ENCODE measurements at regions not wholly inside any gene's neighbourhood (a gene's known extent, or its start where the extent isn't known, plus 50 kb on each side); places are given as distances from the start of the nearest gene placed in this dataset.

GRCh38 chrX:13125188-13125587 is 80.8 kb upstream of the FAM9C start:
- H3K4me3 Mint-ChIP-seq, result no peak overlapping the region
- no peak for DNase-seq
- no peaks in the 10 kb centered on the region for H3K36me3 Mint-ChIP-seq (ENCODE audit: insufficient read depth)
- H3K4me1 Mint-ChIP-seq (ENCODE audit: low read depth), result peaks cover 43% of the 10 kb centered on the region
- no peaks in the 10 kb centered on the region for H3K27me3 Mint-ChIP-seq (ENCODE audit: low read depth)
- no peaks in the 10 kb centered on the region for H3K9me3 Mint-ChIP-seq
- ATAC-seq, result no peak

DNA sequence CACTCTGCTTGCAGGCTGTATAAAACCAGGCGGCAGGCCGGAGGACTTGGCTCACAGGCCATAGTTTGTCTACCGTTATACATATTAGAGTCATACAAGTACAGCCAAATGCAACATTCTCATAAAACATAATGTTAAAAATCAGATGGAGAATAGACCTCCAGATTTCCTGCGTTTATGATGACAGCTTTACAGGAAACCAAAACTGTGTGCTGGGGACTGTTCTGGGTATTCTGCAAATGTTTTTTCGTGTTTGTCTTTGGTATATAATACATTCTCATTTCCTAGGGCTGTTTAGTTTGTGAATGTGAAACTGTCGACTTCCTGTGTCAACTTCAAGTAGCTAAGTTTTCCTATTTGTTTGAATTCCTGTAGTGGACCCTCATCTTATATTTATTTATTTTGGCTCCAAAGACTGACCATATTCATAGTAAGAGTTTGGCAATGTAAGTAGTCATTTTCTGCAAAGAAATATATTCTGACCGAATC is 79.5 kb upstream of the FAM9C start:
- H3K36me3 Mint-ChIP-seq (ENCODE audit: insufficient read depth), result no peaks in the 10 kb centered on the region
- DNase-seq (no peak), ATAC-seq (peak; percentile 40 to 52)
- no peaks in the 10 kb centered on the region for H3K9me3 Mint-ChIP-seq
- H3K4me1 Mint-ChIP-seq (ENCODE audit: low read depth), result peaks cover 42% of the 10 kb centered on the region
- H3K4me3 Mint-ChIP-seq, result peak overlapping the region; percentile 21
- H3K27me3 Mint-ChIP-seq (ENCODE audit: low read depth), result no peaks in the 10 kb centered on the region

- no peak for DNase-seq
- no peaks in the 10 kb centered on the region for H3K9me3 Mint-ChIP-seq
- no peaks in the 10 kb centered on the region for H3K36me3 Mint-ChIP-seq (ENCODE audit: insufficient read depth)
- peaks cover 40% of the 10 kb centered on the region for H3K4me1 Mint-ChIP-seq (ENCODE audit: low read depth)
- ATAC-seq, result no peak
- H3K4me3 Mint-ChIP-seq, result peak overlapping the region; percentile 33
- H3K27me3 Mint-ChIP-seq (ENCODE audit: low read depth), result no peaks in the 10 kb centered on the region
Measured at GRCh38 chrX:13123247-13123856, 78.9 kb upstream of the FAM9C start.

- Mint-ChIP-seq H3K4me1 (ENCODE audit: low read depth) (peaks cover 29% of the 10 kb centered on the region), H3K36me3 (ENCODE audit: insufficient read depth) (no peaks in the 10 kb centered on the region), H3K4me3 (no peak overlapping the region), H3K9me3 (peaks cover 3% of the 10 kb centered on the region), H3K27me3 (ENCODE audit: low read depth) (no peaks in the 10 kb centered on the region)
- no peak for ATAC-seq
- no peak for DNase-seq
Measured at GRCh38 chrX:13121020-13121555, 76.7 kb upstream of the FAM9C start.

DNA sequence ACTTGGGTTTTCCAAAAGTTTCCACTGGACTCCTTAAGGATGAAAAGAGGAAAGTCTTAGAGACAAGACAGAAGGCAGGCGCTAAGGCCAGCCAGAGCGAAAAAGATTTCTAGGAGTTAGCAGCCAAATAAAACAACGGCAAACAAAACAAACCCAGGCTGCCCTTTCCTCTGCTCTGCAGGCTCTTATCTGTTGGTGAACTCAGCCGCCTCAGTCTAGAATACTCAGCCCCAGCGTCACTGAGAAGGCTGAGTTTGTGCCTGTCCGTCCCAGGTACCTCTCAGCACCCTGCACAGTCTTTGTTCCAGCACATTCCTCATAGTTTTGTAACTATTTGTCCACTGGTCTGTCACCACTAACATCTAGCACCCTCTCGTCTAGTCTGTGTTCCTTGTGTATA is 75.6 kb upstream of the FAM9C start:
- ATAC-seq (no peak), DNase-seq (no peak)
- Mint-ChIP-seq H3K36me3 (ENCODE audit: insufficient read depth) (no peaks in the 10 kb centered on the region), H3K4me3 (no peak overlapping the region), H3K27me3 (ENCODE audit: low read depth) (no peaks in the 10 kb centered on the region), H3K4me1 (ENCODE audit: low read depth) (peaks cover 27% of the 10 kb centered on the region), H3K9me3 (peaks cover 3% of the 10 kb centered on the region)

DNA sequence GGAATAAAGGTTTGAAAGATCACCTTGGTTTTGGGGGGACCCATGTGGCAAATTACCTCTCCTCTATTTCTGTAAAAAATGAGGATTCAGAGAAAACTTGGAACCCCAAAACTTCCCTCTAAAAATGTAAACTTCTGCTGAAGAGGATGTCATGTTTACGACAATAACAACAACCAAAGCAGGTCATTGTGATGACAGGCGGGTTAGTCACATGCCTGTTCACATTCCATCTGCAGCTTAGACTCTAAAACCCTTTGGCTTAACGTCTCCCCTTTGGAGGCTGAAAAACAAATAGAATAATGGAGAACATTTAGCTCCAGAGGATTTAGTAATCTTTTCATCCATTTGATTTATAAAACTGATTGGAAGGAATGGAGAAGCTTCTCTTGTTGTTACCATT is 75.0 kb upstream of the FAM9C start:
- no peaks in the 10 kb centered on the region for H3K27me3 Mint-ChIP-seq (ENCODE audit: low read depth)
- H3K4me3 Mint-ChIP-seq, result no peak overlapping the region
- no peaks in the 10 kb centered on the region for H3K36me3 Mint-ChIP-seq (ENCODE audit: insufficient read depth)
- ATAC-seq (no peak), DNase-seq (no peak)
- H3K9me3 Mint-ChIP-seq, result peaks cover 3% of the 10 kb centered on the region
- peaks cover 21% of the 10 kb centered on the region for H3K4me1 Mint-ChIP-seq (ENCODE audit: low read depth)

DNA sequence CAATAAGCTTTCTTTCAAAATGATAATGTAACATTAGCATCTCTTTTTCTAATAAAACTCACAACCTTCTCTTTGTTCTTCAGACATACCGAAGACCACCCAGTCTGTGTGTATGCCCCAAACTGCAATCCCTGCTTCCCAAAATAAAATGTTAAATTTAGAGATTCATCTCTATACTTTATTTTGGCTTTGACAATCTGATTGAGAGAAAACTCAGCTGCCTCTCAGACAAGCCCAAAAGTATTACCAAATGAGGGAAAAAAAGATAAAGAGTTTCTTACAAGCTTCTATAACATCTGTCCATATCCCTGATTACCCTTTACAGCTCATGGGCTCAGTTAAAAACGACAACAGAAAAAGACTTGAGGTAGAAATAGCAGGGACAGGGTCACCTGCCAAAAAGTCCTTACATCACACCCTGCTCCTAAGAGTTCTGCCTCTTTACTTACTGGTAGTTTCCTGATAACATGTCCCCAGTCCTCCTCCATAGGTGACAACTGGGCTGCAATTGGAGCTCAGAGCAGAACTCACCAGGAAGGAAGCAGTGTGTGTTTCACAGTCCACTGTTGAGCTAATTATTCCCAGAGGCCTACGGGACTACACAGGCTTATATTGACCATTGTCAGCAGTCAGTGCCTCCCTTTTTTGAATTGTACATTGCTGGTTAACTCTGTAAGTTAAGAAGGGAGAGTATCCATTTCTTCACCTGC is 70.9 kb upstream of the FAM9C start:
- ATAC-seq (no peak), DNase-seq (no peak)
- peaks cover 3% of the 10 kb centered on the region for H3K4me1 Mint-ChIP-seq (ENCODE audit: low read depth)
- H3K9me3 Mint-ChIP-seq, result peaks cover 3% of the 10 kb centered on the region
- no peak overlapping the region for H3K4me3 Mint-ChIP-seq
- H3K27me3 Mint-ChIP-seq (ENCODE audit: low read depth), result no peaks in the 10 kb centered on the region
- H3K36me3 Mint-ChIP-seq (ENCODE audit: insufficient read depth), result no peaks in the 10 kb centered on the region

DNA sequence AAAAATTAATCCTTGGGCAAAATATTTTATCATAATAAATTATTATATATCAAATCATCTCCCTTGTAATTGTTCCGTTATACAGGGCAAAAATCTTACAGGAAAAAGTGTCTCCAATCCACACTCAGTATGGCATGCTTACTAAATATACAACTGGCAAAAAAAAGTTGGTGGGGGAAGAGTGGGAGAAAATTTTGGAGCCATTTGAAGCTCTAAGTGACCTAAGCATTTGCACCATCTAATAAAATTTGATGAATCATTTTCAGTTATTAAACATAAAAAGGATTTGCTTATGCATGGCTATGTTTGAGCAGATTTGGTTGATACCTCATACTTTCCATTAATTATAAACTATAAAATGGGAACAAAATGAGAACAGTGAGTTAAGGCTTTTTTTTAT is 68.1 kb upstream of the FAM9C start:
- H3K27me3 Mint-ChIP-seq (ENCODE audit: low read depth), result no peaks in the 10 kb centered on the region

DNA sequence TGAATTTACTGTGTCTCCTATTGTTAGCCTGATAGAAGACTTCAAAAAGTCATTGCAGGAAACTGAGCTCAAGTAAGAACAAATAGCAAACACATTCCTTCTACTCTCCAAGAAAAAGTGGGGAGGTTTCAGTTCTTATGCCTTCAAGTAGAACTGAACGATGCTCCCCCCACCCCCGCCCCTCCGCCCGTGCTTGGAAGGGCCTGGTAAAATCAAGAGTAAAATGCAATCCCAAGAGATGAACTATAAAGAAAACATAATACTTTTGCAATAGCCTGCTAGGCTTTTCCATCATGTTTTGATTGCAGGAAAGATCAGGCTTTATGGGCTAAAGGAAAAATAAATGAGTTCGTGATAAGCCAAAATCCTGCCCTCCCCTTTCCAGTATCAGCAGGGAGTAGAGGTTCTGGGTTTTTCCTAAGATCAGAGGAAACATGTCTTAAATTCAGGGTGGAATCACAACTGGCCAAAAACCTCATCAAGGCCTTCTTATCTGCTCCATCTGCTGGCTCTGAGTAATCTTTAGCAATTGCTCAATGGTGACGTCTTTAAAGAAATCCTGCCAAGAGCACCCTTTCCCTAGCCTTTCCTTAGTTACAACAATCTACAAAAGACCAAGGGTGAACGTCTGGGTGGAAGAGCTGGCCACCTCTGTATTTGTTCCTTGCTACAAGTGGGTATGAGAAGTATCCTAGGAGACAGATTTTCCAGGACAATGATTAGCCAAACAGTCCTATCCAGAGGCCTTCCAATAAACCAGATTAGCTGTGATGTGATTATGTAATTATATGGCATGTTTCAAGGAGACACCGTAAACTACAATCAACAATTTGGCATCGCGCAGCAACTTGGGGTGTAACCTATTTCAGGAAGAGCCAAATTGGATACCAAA is 66.3 kb upstream of the FAM9C start:
- Mint-ChIP-seq H3K9me3 (no peaks in the 10 kb centered on the region), H3K4me3 (no peak overlapping the region), H3K27me3 (ENCODE audit: low read depth) (no peaks in the 10 kb centered on the region), H3K36me3 (ENCODE audit: insufficient read depth) (no peaks in the 10 kb centered on the region), H3K4me1 (ENCODE audit: low read depth) (peaks cover 3% of the 10 kb centered on the region)
- DNase-seq (no peak), ATAC-seq (no peak)

More for the DNA sequence above, 68.1 kb upstream of the FAM9C start:
- no peak for DNase-seq
- H3K4me1 Mint-ChIP-seq (ENCODE audit: low read depth), result peaks cover 3% of the 10 kb centered on the region
- no peaks in the 10 kb centered on the region for H3K36me3 Mint-ChIP-seq (ENCODE audit: insufficient read depth)
- peaks cover 3% of the 10 kb centered on the region for H3K9me3 Mint-ChIP-seq
- H3K4me3 Mint-ChIP-seq, result no peak overlapping the region
- ATAC-seq, result no peak

DNA sequence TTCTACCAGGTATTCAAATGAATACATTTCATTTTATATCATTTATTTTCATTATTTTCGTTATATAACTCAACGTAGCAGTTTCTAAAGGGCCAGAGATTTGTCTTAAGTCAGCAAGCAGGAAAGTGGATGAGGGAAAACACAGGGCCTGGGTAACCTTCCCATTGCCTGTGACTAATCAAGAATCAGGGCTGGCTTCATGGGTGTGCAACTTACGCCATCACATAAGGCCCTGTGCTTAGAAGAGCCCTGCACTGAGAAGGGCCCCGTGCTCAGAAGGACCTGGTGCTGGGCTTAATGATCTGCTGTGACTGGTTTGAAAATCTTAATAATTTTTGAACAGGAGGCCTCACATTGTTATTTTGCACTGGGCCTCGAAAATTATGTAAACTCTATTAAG is 65.4 kb upstream of the FAM9C start:
- ATAC-seq, result no peak
- Mint-ChIP-seq H3K4me3 (no peak overlapping the region), H3K4me1 (ENCODE audit: low read depth) (peaks cover 3% of the 10 kb centered on the region), H3K27me3 (ENCODE audit: low read depth) (no peaks in the 10 kb centered on the region), H3K36me3 (ENCODE audit: insufficient read depth) (no peaks in the 10 kb centered on the region), H3K9me3 (no peaks in the 10 kb centered on the region)
- DNase-seq, result no peak

- ATAC-seq (no peak), DNase-seq (no peak)
- H3K4me1 Mint-ChIP-seq (ENCODE audit: low read depth), result peaks cover 40% of the 10 kb centered on the region
- no peak overlapping the region for H3K4me3 Mint-ChIP-seq
- no peaks in the 10 kb centered on the region for H3K36me3 Mint-ChIP-seq (ENCODE audit: insufficient read depth)
- no peaks in the 10 kb centered on the region for H3K27me3 Mint-ChIP-seq (ENCODE audit: low read depth)
- H3K9me3 Mint-ChIP-seq, result no peaks in the 10 kb centered on the region
Measured at GRCh38 chrX:13103914-13104274, 59.5 kb upstream of the FAM9C start.

DNA sequence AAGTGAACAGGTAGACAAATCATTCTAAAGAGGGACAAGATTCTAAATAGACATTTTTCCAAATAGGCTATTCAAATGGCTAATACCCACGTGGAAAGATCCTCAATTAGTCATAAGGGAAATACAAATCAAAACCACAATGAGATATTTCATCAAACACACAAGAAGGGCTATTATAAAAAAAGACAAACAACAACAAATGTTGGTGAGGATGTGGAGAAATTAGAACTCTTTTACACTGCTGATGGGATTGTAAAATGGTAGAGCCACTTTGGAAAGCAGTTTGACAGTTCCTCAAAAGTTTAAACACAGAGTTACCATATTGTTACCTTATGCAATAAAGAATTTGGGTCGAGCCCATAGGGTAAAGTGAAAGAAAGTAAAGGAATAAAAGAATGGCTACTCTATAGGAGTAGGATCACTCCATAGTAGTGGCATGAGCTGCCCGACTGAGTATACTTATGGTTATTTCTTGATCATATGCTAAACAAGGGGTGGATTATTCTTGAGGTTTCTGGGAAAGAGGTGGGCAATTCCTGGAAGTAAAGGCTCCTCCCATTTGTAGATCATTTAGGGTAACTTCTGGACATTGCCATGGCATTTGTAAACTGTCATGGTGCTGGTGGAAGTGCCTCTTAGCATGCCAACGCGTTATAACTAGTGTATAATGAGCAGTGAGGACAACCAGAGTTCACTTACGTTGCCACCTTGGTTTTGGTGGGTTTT is 58.9 kb upstream of the FAM9C start:
- Mint-ChIP-seq H3K9me3 (no peaks in the 10 kb centered on the region), H3K36me3 (ENCODE audit: insufficient read depth) (no peaks in the 10 kb centered on the region), H3K4me3 (no peak overlapping the region), H3K4me1 (ENCODE audit: low read depth) (peaks cover 43% of the 10 kb centered on the region), H3K27me3 (ENCODE audit: low read depth) (no peaks in the 10 kb centered on the region)
- no peak for DNase-seq
- ATAC-seq, result no peak

GRCh38 chrX:13102636-13103035 is 58.2 kb upstream of the FAM9C start:
- Mint-ChIP-seq H3K27me3 (ENCODE audit: low read depth) (no peaks in the 10 kb centered on the region), H3K36me3 (ENCODE audit: insufficient read depth) (no peaks in the 10 kb centered on the region), H3K4me1 (ENCODE audit: low read depth) (peaks cover 47% of the 10 kb centered on the region), H3K4me3 (no peak overlapping the region), H3K9me3 (no peaks in the 10 kb centered on the region)
- ATAC-seq (no peak), DNase-seq (no peak)

Measured in activated T-cell treated with anti-CD3 and anti-CD28 coated beads, Interleukin-2, amount 50 U/mL, for 4 hours (primary cell).